Type B pancreatic cell (in vitro differentiated cells): ENCODE measurements at regions not wholly inside any gene's neighbourhood (a gene's known extent, or its start where the extent isn't known, plus 50 kb on each side); places are given as distances from the start of the nearest gene placed in this dataset.

Experiments used
- DNase-seq: peaks from one replicate; pipeline ENCODE4 v3.0.0; 2021; ENCODE audit warnings: mixed read lengths; ENCODE audit not compliant: unreplicated experiment; ENCODE audit errors: extremely low spot score
- H3K27ac Mint-ChIP-seq: 2 replicates; pipeline ENCODE4 v1.8.0; 2021; ENCODE audit warnings: mild to moderate bottlenecking, mixed read lengths
- H3K27me3 Mint-ChIP-seq: 2 replicates; pipeline ENCODE4 v1.8.0; 2021; ENCODE audit warnings: mixed read lengths
- H3K36me3 Mint-ChIP-seq: 2 replicates; pipeline ENCODE4 v1.8.0; 2021; ENCODE audit warnings: mixed read lengths
- H3K4me1 Mint-ChIP-seq: one replicate; pipeline ENCODE4 v1.8.0; 2021; ENCODE audit warnings: mixed read lengths; ENCODE audit not compliant: unreplicated experiment
- H3K4me3 Mint-ChIP-seq: 2 replicates; pipeline ENCODE4 v1.8.0; 2021; ENCODE audit warnings: mild to moderate bottlenecking, mixed read lengths
- H3K9me3 Mint-ChIP-seq: 2 replicates; pipeline ENCODE4 v1.8.0; 2021; ENCODE audit warnings: mixed read lengths
- TF ChIP-seq, protein P1 (sequence below): fragments of 200-600 bp; sonication (generic); conservative IDR thresholded peaks from 2 replicates; pipeline ENCODE4 v1.5.0; 2021; ENCODE audit warnings: antibody characterized with exemption, mild to moderate bottlenecking

DNA sequence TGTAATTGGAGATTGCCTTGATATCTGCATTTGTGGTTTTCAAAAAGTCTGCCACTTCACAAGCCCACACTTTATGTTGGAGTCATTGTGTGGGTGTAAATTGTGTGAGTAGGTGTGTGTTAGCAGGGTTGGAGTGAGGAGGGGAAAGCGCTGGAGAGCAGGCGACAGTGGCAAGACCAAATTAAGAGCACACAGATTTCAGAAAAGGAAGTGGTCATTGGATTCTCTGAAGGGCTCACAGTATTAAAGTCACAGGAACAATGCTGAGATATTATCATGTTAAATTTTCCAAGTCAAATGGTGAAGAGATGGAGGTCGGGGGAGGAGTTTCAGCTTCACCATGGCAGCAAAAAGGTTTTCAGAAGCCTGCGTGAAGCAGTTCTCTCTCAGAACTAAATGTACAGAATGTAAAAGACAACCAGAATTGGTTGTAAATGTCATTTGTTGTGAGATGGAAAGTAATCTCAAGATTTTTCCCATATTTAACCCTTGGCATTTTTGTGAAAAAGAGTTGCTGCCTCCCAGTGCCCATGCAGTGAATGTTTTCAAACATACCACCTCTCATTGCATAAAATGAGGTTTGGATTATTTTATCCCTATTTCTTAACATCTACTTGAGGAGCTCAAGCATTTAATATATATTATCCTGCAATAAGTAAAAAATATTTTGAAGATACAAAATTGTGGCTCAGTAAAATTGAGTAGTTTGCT lies 265.9 kb downstream of the ZNF674 start:
- no peaks in the 10 kb centered on the region for H3K36me3 Mint-ChIP-seq
- H3K9me3 Mint-ChIP-seq: peaks cover 5% of the 10 kb centered on the region
- TF ChIP-seq, protein P1, sequence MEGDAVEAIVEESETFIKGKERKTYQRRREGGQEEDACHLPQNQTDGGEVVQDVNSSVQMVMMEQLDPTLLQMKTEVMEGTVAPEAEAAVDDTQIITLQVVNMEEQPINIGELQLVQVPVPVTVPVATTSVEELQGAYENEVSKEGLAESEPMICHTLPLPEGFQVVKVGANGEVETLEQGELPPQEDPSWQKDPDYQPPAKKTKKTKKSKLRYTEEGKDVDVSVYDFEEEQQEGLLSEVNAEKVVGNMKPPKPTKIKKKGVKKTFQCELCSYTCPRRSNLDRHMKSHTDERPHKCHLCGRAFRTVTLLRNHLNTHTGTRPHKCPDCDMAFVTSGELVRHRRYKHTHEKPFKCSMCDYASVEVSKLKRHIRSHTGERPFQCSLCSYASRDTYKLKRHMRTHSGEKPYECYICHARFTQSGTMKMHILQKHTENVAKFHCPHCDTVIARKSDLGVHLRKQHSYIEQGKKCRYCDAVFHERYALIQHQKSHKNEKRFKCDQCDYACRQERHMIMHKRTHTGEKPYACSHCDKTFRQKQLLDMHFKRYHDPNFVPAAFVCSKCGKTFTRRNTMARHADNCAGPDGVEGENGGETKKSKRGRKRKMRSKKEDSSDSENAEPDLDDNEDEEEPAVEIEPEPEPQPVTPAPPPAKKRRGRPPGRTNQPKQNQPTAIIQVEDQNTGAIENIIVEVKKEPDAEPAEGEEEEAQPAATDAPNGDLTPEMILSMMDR: no peak
- no peak overlapping the region for H3K27ac Mint-ChIP-seq
- no peaks in the 10 kb centered on the region for H3K27me3 Mint-ChIP-seq
- H3K4me3 Mint-ChIP-seq: no peak overlapping the region
- peaks cover 3% of the 10 kb centered on the region for H3K4me1 Mint-ChIP-seq
- no peak for DNase-seq

DNA sequence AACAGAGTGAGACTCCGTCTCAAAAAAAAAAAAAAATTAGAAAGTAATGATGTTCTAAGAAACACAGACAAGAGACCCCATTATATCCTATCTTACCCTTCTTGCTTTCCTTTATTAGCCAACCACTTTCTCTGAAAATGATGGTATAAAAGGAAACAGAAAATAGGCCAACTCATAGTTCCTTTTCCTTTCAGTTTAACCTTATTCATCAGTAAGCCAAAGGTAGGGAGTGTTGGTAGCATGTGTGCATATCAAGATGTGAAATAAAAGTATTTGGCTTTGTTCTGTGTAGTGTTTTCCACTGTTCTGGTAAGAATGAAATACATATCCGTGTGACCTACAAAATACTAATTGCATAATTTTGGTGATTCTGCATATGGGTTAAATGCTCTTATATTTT lies 266.6 kb downstream of the ZNF674 start:
- Mint-ChIP-seq H3K4me3 (no peak overlapping the region), H3K4me1 (peaks cover 3% of the 10 kb centered on the region), H3K27me3 (no peaks in the 10 kb centered on the region), H3K36me3 (peaks cover 3% of the 10 kb centered on the region), H3K27ac (no peak overlapping the region), H3K9me3 (peaks cover 9% of the 10 kb centered on the region)
- DNase-seq: no peak
- TF ChIP-seq, protein P1: no peak

DNA sequence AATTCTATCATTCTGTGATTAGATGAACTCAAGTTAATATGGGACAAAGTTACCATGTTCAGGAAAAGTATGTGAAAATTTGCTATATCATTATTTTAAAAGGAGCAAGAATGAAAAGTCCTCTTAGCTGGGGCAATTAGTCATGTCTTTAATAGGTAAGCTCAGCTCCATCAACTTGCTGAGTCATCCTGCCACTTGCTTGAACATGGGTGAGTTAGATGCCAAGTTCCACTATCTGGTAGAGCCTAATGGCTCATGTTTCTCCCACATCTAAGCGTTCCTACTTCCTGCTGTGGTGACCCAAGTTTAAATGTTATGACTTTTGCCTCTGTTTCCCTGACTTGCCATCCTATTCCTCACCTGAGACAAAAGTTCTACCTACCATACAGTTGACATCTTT lies 276.8 kb downstream of the ZNF674 start:
- no peaks in the 10 kb centered on the region for H3K27me3 Mint-ChIP-seq
- TF ChIP-seq, protein P1: no peak
- H3K9me3 Mint-ChIP-seq: peaks cover under 1% of the 10 kb centered on the region
- no peaks in the 10 kb centered on the region for H3K36me3 Mint-ChIP-seq
- DNase-seq: no peak
- no peaks in the 10 kb centered on the region for H3K4me1 Mint-ChIP-seq
- no peak overlapping the region for H3K27ac Mint-ChIP-seq
- H3K4me3 Mint-ChIP-seq: no peak overlapping the region

DNA sequence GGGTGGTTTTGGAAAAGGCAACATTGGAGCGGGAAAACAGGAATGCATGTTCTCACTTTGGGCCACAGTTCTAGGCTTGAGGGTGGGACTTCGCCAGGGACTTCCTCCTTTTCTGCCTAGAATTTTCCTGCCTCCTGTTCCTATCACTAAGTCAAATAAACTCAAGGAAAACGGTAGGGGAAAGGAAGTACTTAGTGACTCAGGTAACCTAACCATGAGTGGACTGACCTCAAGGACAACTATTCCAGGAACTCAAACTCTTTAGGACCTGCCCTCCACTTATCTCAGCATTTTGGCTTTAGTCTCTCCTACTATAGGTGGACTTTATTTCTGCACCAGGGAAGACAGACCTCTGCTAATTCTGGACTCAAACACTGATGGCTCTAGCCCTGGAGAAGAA lies 281.7 kb downstream of the ZNF674 start:
- H3K9me3 Mint-ChIP-seq: peaks cover 18% of the 10 kb centered on the region
- DNase-seq: no peak
- no peaks in the 10 kb centered on the region for H3K36me3 Mint-ChIP-seq
- no peak overlapping the region for H3K4me3 Mint-ChIP-seq
- H3K27me3 Mint-ChIP-seq: no peaks in the 10 kb centered on the region
- peaks cover 3% of the 10 kb centered on the region for H3K4me1 Mint-ChIP-seq
- TF ChIP-seq, protein P1: no peak
- H3K27ac Mint-ChIP-seq: no peak overlapping the region

DNA sequence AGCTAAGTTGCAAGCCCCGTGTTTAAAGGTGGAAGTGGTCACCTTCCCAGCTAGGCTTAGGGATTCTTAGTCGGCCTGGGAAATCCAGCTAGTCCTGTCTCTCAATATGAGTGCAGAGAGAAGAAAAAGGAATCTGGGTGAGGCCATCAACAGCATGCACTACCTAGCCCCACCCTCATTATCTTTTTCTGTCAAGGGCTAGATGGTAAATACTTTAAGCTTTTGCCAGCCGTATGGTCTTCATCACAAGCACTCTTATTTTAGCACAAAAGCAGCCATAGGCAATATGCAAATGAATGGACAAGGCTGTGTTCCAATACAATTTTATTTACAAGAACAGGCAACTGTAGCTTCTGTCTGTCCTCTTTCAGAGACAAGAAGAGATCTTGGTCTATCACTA lies 282.9 kb downstream of the ZNF674 start:
- H3K9me3 Mint-ChIP-seq: peaks cover 21% of the 10 kb centered on the region
- DNase-seq: no peak

More for the DNA sequence above, 282.9 kb downstream of the ZNF674 start:
- Mint-ChIP-seq H3K4me3 (peak overlapping the region; percentile 68), H3K27ac (peak overlapping the region; percentile 98), H3K36me3 (no peaks in the 10 kb centered on the region), H3K4me1 (peaks cover 3% of the 10 kb centered on the region), H3K27me3 (no peaks in the 10 kb centered on the region)
- TF ChIP-seq, protein P1: no peak
